ENCODE measurements at regions not wholly inside any gene's neighbourhood (a gene's known extent, or its start where the extent isn't known, plus 50 kb on each side); places are given as distances from the start of the nearest gene placed in this dataset.

DNA sequence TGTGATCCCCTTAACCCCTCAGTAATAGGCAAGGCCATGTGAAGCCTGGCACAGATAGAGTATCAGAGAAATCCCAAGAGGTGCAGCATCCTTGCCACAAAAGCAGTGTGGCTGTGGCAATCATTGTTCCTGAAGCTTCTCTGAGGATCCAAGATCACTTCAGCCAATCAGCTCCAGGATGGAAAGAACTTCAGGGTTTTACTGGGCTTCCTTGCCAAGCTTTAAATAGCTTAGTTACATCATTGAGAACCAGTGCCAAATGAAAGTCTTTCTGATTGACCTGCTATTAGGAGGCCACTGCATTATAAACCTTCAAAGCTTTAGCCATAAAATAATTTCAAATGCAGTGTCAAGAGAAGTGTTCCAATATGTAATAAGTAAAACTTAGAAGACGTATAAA lies 430.6 kb downstream of the PIK3R1 start:
- no peaks in the 10 kb centered on the region for H4K20me1 ChIP-seq (ENCODE audit: insufficient read depth)
- no peaks in the 10 kb centered on the region for H3K36me3 ChIP-seq (ENCODE audit: control insufficient read depth in 1 of 2, insufficient read depth in 2 of 2, low read length in 2 of 2)
- H3K79me2 ChIP-seq (ENCODE audit: insufficient read depth, low read length): no peaks in the 10 kb centered on the region
- ChIA-PET POLR2A (no interaction called here), CTCF (no interaction called here), RAD21 (ENCODE audit: low non-redundant PET in 1 of 2, low total read pairs in 2 of 2, uncharacterized antibody in 2 of 2, unreplicated experiment in 2 of 2) (no interaction called here)
- no peak overlapping the region for H2AFZ ChIP-seq (ENCODE audit: low read depth, low read length, poor library complexity, severe bottlenecking)
- intact Hi-C loops (cut with micrococcal nuclease): no loop called here
- no peaks in the 10 kb centered on the region for H3K9me3 ChIP-seq (ENCODE audit: control insufficient read depth in 1 of 2, insufficient read depth in 1 of 2, low read depth in 1 of 2, low read length in 2 of 2)
- H3K27ac ChIP-seq (ENCODE audit: low read depth, low read length): no peak overlapping the region
- no peak for DNase-seq (ENCODE audit: low read depth, low spot score)
- H3K27me3 ChIP-seq (ENCODE audit: insufficient read depth, low read length): no peaks in the 10 kb centered on the region
- no peaks in the 10 kb centered on the region for H3K4me1 ChIP-seq (ENCODE audit: control insufficient read depth in 1 of 2, insufficient read depth in 2 of 2, low read length in 2 of 2)
- no peak overlapping the region for H3K4me3 ChIP-seq (replicated peaks in 1 of 2; ENCODE audit: low read depth in 1 of 2, low read length in 2 of 2)
- ATAC-seq: no peak
- no peaks in the 10 kb centered on the region for H3K9me2 ChIP-seq (ENCODE audit: insufficient read depth)
- TF ChIP-seq JUND (IDR thresholded peaks at IDR 0.05) (no peak), REST (IDR thresholded peaks at IDR 0.05; ENCODE audit: low read depth) (no peak), TCF7L2 (IDR thresholded peaks at IDR 0.05; ENCODE audit: borderline replicate concordance, extremely low read depth, insufficient read depth, insufficient read length) (no peak), YY1 (IDR thresholded peaks at IDR 0.05; ENCODE audit: extremely low read depth, insufficient replicate concordance, low read depth, low read length) (no peak), ZNF274 (IDR thresholded peaks at IDR 0.05; ENCODE audit: low read depth, low read length) (no peak), ELF1 (IDR thresholded peaks at IDR 0.05; ENCODE audit: borderline replicate concordance, low read depth) (no peak), POLR2AphosphoS5 (IDR thresholded peaks at IDR 0.05; ENCODE audit: low read depth, low read length) (no peak), ATF3 (IDR thresholded peaks at IDR 0.05) (no peak), SRF (IDR thresholded peaks at IDR 0.05; ENCODE audit: low read depth) (no peak), POLR2A (IDR thresholded peaks at IDR 0.05; ENCODE audit: borderline replicate concordance, extremely low read depth, insufficient read depth, insufficient read length) (no peak), EZH2 (IDR thresholded peaks at IDR 0.05) (no peak), EGR1 (IDR thresholded peaks at IDR 0.05; ENCODE audit: low read depth) (no peak), CEBPB (IDR thresholded peaks at IDR 0.05; ENCODE audit: low read depth) (no peak), EZH2phosphoT487 (IDR thresholded peaks at IDR 0.05; ENCODE audit: borderline replicate concordance) (no peak)
- TF ChIP-seq, protein P1, sequence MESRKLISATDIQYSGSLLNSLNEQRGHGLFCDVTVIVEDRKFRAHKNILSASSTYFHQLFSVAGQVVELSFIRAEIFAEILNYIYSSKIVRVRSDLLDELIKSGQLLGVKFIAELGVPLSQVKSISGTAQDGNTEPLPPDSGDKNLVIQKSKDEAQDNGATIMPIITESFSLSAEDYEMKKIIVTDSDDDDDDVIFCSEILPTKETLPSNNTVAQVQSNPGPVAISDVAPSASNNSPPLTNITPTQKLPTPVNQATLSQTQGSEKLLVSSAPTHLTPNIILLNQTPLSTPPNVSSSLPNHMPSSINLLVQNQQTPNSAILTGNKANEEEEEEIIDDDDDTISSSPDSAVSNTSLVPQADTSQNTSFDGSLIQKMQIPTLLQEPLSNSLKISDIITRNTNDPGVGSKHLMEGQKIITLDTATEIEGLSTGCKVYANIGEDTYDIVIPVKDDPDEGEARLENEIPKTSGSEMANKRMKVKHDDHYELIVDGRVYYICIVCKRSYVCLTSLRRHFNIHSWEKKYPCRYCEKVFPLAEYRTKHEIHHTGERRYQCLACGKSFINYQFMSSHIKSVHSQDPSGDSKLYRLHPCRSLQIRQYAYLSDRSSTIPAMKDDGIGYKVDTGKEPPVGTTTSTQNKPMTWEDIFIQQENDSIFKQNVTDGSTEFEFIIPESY (IDR thresholded peaks at IDR 0.05; ENCODE audit: extremely low read depth, insufficient replicate concordance, low read length): no peak
- no peak overlapping the region for H3K4me2 ChIP-seq (ENCODE audit: low read length)
- no peak overlapping the region for H3K9ac ChIP-seq (ENCODE audit: low read length)
- BruUV-seq (replicated peaks): no TSS peak

Measured in HCT116 (cell line).